ENCODE measurements at regions not wholly inside any gene's neighbourhood (a gene's known extent, or its start where the extent isn't known, plus 50 kb on each side); places are given as distances from the start of the nearest gene placed in this dataset.

GRCh38 chr20:11277170-11277569 is 603.4 kb upstream of the JAG1 start:
- no peak for TF ChIP-seq CTCF (IDR thresholded peaks at IDR 0.05)
- no peak for TF ChIP-seq POLR2A (IDR thresholded peaks at IDR 0.05)
